HEK293 (cell line): ENCODE measurements at regions not wholly inside any gene's neighbourhood (a gene's known extent, or its start where the extent isn't known, plus 50 kb on each side); places are given as distances from the start of the nearest gene placed in this dataset.

Source experiments
- PATZ1 ChIP-seq: fragments of 450-650 bp; formaldehyde crosslinking; IDR thresholded peaks from 2 replicates; pipeline ENCODE4 v1.5.1; 2016; ENCODE audit warnings: missing biosample characterization, missing genetic modification characterization
- SETDB1 ChIP-seq: IDR thresholded peaks from one replicate; pipeline ENCODE4 v1.6.1; 2017; ENCODE audit warnings: mild to moderate bottlenecking, low read length, moderate library complexity, mixed read lengths; ENCODE audit not compliant: insufficient read length
- YY1 ChIP-seq: fragments of 450-650 bp; formaldehyde crosslinking; IDR thresholded peaks from 2 replicates; pipeline ENCODE4 v1.5.1; 2018; ENCODE audit warnings: missing biosample characterization, missing genetic modification characterization
- ZBTB7A ChIP-seq: fragments of 450-650 bp; formaldehyde crosslinking; IDR thresholded peaks from 2 replicates; pipeline ENCODE4 v1.5.1; 2016; ENCODE audit warnings: low read depth, missing biosample characterization, missing genetic modification characterization
- ZNF148 ChIP-seq: fragments of 450-650 bp; formaldehyde crosslinking; IDR thresholded peaks from 2 replicates; pipeline ENCODE4 v1.5.0; 2017; ENCODE audit warnings: missing biosample characterization, missing genetic modification characterization, borderline replicate concordance
- ZNF561 ChIP-seq: fragments of 450-650 bp; IDR thresholded peaks from 2 replicates; pipeline ENCODE4 v1.5.1; 2018; ENCODE audit warnings: missing biosample characterization, missing genetic modification characterization, borderline replicate concordance
- TF ChIP-seq, protein P1 (sequence below): fragments of 450-650 bp; formaldehyde crosslinking; IDR thresholded peaks from 2 replicates; pipeline ENCODE4 v1.5.1; 2016; ENCODE audit warnings: missing biosample characterization, missing genetic modification characterization
- TF ChIP-seq, protein P2 (sequence below): fragments of 450-650 bp; formaldehyde crosslinking; IDR thresholded peaks from 2 replicates; pipeline ENCODE4; 2016; ENCODE audit warnings: missing biosample characterization, missing genetic modification characterization

DNA sequence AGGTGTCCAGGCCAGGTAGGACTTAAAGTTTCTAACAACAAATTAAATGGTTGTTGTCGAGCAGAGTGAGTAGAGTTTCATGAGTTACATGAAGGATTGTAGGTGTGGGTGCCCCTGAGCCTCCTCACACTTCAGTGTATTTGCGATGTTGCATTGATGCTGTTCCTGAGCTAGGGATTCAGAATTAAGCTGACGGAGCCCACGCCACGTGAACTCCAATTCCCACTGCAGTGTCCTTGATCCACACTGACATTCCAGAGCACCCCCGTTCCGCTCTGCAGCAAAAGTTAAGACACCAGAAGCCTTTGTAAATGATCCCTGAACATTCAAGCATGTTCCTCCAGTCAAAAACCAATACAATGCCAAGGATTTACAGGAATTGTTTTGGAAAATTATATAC lies 78.8 kb upstream of the SEC61G start:
- no peak for TF ChIP-seq PATZ1
- TF ChIP-seq, protein P1, sequence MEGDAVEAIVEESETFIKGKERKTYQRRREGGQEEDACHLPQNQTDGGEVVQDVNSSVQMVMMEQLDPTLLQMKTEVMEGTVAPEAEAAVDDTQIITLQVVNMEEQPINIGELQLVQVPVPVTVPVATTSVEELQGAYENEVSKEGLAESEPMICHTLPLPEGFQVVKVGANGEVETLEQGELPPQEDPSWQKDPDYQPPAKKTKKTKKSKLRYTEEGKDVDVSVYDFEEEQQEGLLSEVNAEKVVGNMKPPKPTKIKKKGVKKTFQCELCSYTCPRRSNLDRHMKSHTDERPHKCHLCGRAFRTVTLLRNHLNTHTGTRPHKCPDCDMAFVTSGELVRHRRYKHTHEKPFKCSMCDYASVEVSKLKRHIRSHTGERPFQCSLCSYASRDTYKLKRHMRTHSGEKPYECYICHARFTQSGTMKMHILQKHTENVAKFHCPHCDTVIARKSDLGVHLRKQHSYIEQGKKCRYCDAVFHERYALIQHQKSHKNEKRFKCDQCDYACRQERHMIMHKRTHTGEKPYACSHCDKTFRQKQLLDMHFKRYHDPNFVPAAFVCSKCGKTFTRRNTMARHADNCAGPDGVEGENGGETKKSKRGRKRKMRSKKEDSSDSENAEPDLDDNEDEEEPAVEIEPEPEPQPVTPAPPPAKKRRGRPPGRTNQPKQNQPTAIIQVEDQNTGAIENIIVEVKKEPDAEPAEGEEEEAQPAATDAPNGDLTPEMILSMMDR: no peak
- no peak for TF ChIP-seq SETDB1
- no peak for TF ChIP-seq YY1 (tag by site-specific recombination)
- TF ChIP-seq ZNF148: no peak
- TF ChIP-seq, protein P2, sequence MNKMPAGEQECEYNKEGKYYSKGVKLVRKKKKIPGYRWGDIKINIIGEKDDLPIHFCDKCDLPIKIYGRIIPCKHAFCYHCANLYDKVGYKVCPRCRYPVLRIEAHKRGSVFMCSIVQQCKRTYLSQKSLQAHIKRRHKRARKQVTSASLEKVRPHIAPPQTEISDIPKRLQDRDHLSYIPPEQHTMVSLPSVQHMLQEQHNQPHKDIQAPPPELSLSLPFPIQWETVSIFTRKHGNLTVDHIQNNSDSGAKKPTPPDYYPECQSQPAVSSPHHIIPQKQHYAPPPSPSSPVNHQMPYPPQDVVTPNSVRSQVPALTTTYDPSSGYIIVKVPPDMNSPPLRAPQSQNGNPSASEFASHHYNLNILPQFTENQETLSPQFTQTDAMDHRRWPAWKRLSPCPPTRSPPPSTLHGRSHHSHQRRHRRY (tag by site-specific recombination): no peak
- no peak for TF ChIP-seq ZBTB7A
- no peak for TF ChIP-seq ZNF561 (tag by site-specific recombination)
